ENCODE measurements at regions not wholly inside any gene's neighbourhood (a gene's known extent, or its start where the extent isn't known, plus 50 kb on each side); places are given as distances from the start of the nearest gene placed in this dataset.

DNA sequence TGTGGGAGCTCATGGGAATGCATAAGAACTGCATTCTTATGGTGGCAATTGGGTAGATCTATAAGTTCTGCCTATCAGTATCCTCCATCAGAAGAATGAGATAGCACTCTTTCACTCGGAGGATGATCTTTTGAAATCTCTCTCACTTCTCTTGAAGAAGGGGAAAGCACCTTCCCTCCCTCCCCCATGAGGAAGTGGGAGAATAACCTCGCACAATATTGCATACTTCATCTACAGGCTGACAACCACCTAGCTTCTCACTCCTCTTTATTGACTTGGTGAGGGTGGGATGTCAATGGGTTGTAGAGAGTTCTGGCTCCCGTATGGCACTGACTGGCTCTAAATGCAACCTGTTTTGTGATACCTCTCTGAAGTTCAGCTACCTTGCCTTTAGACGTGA, 146.7 kb upstream of the SPOCK3 start:
- Histone ChIP-seq H3K27ac (no peak overlapping the region), H3K36me3 (replicated peaks) (no peaks in the 10 kb centered on the region), H3K4me3 (ENCODE audit: low read depth, low read length) (no peak overlapping the region), H3K27me3 (replicated peaks) (no peaks in the 10 kb centered on the region)
- no peak for DNase-seq
- in situ Hi-C loops (cut with HindIII; ENCODE audit: low pct_ligation_motif_present, low sequenced_read_pairs), result no loop called here
- TF ChIP-seq, protein P1, sequence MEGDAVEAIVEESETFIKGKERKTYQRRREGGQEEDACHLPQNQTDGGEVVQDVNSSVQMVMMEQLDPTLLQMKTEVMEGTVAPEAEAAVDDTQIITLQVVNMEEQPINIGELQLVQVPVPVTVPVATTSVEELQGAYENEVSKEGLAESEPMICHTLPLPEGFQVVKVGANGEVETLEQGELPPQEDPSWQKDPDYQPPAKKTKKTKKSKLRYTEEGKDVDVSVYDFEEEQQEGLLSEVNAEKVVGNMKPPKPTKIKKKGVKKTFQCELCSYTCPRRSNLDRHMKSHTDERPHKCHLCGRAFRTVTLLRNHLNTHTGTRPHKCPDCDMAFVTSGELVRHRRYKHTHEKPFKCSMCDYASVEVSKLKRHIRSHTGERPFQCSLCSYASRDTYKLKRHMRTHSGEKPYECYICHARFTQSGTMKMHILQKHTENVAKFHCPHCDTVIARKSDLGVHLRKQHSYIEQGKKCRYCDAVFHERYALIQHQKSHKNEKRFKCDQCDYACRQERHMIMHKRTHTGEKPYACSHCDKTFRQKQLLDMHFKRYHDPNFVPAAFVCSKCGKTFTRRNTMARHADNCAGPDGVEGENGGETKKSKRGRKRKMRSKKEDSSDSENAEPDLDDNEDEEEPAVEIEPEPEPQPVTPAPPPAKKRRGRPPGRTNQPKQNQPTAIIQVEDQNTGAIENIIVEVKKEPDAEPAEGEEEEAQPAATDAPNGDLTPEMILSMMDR (IDR thresholded peaks at IDR 0.05; ENCODE audit: low read depth, low read length, missing control alignments), result no peak

DNA sequence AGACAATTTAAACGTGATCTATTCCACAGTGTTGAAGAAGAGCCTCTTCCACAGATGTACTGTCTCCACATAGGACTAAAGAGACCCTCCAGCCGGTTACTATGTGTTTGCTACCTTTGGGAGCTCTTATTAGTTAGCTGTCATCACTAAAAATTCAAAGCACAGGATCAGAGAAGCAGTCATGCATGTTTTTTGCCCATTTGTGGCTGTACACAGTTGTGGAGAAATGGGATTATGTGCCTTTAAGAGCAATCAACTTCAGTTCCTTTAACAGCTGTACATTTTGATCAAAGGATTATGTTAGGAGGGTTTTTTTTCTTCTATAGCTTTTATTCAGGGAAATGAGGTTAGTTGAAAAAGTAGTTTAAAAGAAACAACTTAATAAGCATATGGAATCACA, 149.0 kb upstream of the SPOCK3 start:
- Histone ChIP-seq H3K27me3 (replicated peaks) (no peaks in the 10 kb centered on the region), H3K27ac (no peak overlapping the region), H3K4me3 (ENCODE audit: low read depth, low read length) (no peak overlapping the region), H3K36me3 (replicated peaks) (no peaks in the 10 kb centered on the region)
- TF ChIP-seq, protein P1 (IDR thresholded peaks at IDR 0.05; ENCODE audit: low read depth, low read length, missing control alignments), result no peak
- in situ Hi-C loops (cut with HindIII; ENCODE audit: low pct_ligation_motif_present, low sequenced_read_pairs), result no loop called here
- no peak for DNase-seq

DNA sequence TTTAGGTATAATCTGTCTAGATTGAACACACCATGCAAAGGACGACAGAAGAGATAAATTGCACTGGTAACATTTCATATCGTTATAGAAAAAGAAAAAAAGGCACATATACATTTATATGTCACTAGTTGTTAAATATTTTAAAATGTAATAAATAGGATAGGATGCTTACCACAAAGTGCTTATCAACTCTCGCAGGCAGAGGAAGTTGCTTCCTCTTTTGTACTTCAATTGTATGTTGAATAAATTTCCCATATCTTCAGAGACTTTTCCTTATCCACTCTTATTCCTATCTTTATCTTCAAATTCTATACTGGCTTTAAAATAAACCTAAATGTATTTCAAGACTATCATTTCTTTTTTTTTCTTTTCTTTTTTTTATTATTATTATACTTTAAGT, 163.3 kb upstream of the SPOCK3 start:
- TF ChIP-seq, protein P1 (IDR thresholded peaks at IDR 0.05; ENCODE audit: low read depth, low read length, missing control alignments), result no peak
- in situ Hi-C loops (cut with HindIII; ENCODE audit: low pct_ligation_motif_present, low sequenced_read_pairs), result no loop called here
- Histone ChIP-seq H3K27ac (no peak overlapping the region), H3K4me3 (ENCODE audit: low read depth, low read length) (no peak overlapping the region), H3K36me3 (replicated peaks) (no peaks in the 10 kb centered on the region), H3K27me3 (replicated peaks) (no peaks in the 10 kb centered on the region)
- no peak for DNase-seq

DNA sequence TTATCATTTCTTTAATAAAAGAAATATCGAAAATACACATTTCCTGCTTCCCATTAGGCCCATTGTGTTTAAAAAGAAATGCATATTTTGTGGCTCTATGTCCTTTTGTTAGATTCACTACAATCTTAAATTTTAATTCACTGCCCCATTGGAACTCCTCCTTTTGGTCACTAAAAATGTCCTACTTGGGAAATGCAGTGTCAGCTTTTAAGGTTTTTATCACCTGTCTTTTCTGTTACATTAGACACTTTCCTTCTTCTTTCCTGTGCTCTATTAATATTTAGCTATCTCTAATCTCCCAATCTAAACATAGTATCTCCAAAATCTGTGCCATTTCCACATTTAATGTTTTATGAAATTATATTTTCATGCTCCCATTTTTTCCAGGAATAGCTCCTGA, 164.9 kb upstream of the SPOCK3 start:
- H3K4me3 ChIP-seq (ENCODE audit: low read depth, low read length), result no peak overlapping the region
- no peaks in the 10 kb centered on the region for H3K36me3 ChIP-seq (replicated peaks)
- H3K27me3 ChIP-seq (replicated peaks), result no peaks in the 10 kb centered on the region
- TF ChIP-seq, protein P1 (IDR thresholded peaks at IDR 0.05; ENCODE audit: low read depth, low read length, missing control alignments), result no peak
- DNase-seq, result no peak
- in situ Hi-C loops (cut with HindIII; ENCODE audit: low pct_ligation_motif_present, low sequenced_read_pairs), result no loop called here
- H3K27ac ChIP-seq, result no peak overlapping the region

DNA sequence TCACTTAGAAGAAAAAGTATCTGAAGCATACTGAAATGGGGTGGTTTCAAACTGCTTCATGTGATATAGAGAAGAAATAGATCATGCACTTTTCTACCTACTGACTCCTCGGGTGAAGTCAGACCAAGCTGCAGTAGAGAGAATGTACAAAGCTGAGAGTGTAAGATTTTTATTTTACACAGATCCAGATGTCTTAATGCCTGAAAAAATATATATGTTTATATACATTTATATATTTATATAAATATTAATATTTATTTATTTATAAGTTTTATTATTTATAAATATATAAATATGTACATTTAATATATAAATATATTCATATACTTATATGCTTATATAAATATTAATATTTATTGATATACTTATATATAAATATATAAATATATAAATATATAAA, 171.9 kb upstream of the SPOCK3 start:
- TF ChIP-seq, protein P1 (IDR thresholded peaks at IDR 0.05; ENCODE audit: low read depth, low read length, missing control alignments), result no peak
- DNase-seq, result no peak
- H3K27me3 ChIP-seq (replicated peaks), result no peaks in the 10 kb centered on the region
- H3K27ac ChIP-seq, result no peak overlapping the region
- H3K36me3 ChIP-seq (replicated peaks), result no peaks in the 10 kb centered on the region
- no peak overlapping the region for H3K4me3 ChIP-seq (ENCODE audit: low read depth, low read length)
- in situ Hi-C loops (cut with HindIII; ENCODE audit: low pct_ligation_motif_present, low sequenced_read_pairs), result no loop called here

DNA sequence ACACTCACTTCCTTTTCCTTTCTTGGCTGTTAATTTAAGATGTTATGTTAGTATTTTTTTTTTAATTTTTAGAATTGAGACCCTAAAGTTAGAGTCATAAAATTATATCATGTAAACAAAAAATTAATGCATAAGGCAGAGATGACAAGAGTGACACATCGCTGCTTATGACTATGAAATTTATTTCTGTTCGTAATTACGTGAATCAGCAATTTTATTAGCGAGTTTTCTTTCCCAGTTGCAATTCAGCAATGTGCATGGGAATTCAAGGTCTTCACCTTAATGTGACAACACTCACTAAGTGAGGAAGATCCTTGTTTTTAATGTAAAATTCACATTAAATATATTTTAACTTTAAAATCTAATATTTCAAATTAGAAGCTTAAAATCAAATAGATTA, 181.2 kb upstream of the SPOCK3 start:
- in situ Hi-C loops (cut with HindIII; ENCODE audit: low pct_ligation_motif_present, low sequenced_read_pairs), result no loop called here
- Histone ChIP-seq H3K27ac (no peak overlapping the region), H3K27me3 (replicated peaks) (no peaks in the 10 kb centered on the region), H3K4me3 (ENCODE audit: low read depth, low read length) (no peak overlapping the region), H3K36me3 (replicated peaks) (no peaks in the 10 kb centered on the region)
- DNase-seq, result no peak
- TF ChIP-seq, protein P1 (IDR thresholded peaks at IDR 0.05; ENCODE audit: low read depth, low read length, missing control alignments), result no peak

All from brain microvascular endothelial cell (primary cell).